MCF 10A (cell line): ENCODE measurements at regions not wholly inside any gene's neighbourhood (a gene's known extent, or its start where the extent isn't known, plus 50 kb on each side); places are given as distances from the start of the nearest gene placed in this dataset.
A peak's percentile ranks its signal among the peaks of the same experiment; 100 is the strongest.

Experiments used
- BruUV-seq: library from RNA; stranded (reverse); fragments of 400-500 nt; replicated peaks from 2 replicates; lab custom pipeline; 2021; lab: Mats Ljungman, UMichigan
- CTCF ChIA-PET: fragments of 300-600 bp; sonication (Branson Sonifier 250); formaldehyde crosslinking; extraction: SDS; loops from one replicate; lab custom pipeline; 2021; ENCODE audit warnings: antibody characterized with exemption, inconsistent platforms; lab: Yijun Ruan, JAX
- POLR2A ChIA-PET: fragments of 300-600, 350-650 bp; sonication (Branson Sonifier 250); formaldehyde crosslinking; extraction: SDS; loops from one replicate; lab custom pipeline; 2020; ENCODE audit warnings: antibody characterized with exemption, inconsistent platforms; lab: Yijun Ruan, JAX
- DNase-seq: peaks from one replicate; pipeline ENCODE4 v3.0.0-alpha.2; 2018; ENCODE audit not compliant: unreplicated experiment
- H3K27ac Mint-ChIP-seq: one replicate; pipeline ENCODE4 v1.8.0; 2022; ENCODE audit warnings: mild to moderate bottlenecking, low read depth, mixed read lengths; ENCODE audit not compliant: unreplicated experiment
- H3K27me3 Mint-ChIP-seq: one replicate; pipeline ENCODE4 v1.8.0; 2022; ENCODE audit warnings: mixed read lengths; ENCODE audit not compliant: insufficient read depth, unreplicated experiment
- H3K36me3 Mint-ChIP-seq: one replicate; pipeline ENCODE4 v1.8.0; 2022; ENCODE audit warnings: mild to moderate bottlenecking, moderate library complexity, mixed read lengths; ENCODE audit not compliant: insufficient read depth, unreplicated experiment
- H3K4me1 Mint-ChIP-seq: one replicate; pipeline ENCODE4 v1.8.0; 2022; ENCODE audit warnings: mixed read lengths; ENCODE audit not compliant: insufficient read depth, unreplicated experiment
- H3K4me3 Mint-ChIP-seq: one replicate; pipeline ENCODE4 v1.8.0; 2022; ENCODE audit warnings: mild to moderate bottlenecking, moderate library complexity, mixed read lengths; ENCODE audit not compliant: unreplicated experiment
- H3K9me3 Mint-ChIP-seq: one replicate; pipeline ENCODE4 v1.8.0; 2022; ENCODE audit warnings: mixed read lengths; ENCODE audit not compliant: unreplicated experiment
- intact Hi-C: fragments of 100-400 bp; cut with micrococcal nuclease; formaldehyde crosslinking; loops from 2 replicates; pipeline ENCODE4 v1.14.1; 2022
- TF ChIP-seq, protein P1 (sequence below): fragments of 200-600 bp; IDR thresholded peaks from one replicate; pipeline ENCODE4 v1.8.0; 2022; ENCODE audit warnings: antibody characterized with exemption, mild to moderate bottlenecking; ENCODE audit not compliant: unreplicated experiment

DNA sequence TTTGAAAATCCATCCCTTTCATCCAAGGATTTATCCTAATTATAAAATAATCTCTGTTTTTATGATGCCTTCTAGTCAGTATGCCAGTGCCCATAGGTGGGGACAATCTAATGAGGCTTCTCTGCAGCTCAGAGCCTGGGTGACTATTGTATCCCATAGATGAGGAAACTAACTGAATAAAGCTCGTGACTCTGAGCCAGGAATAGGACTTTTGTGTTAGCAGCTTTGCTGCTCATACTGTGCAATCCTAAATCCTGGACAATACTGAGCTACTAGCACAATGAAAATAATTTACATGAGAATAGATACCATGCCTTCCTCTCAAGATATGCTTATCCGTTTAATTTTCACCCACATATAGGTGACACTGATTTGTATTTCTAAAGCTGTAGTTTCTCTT lies 443.0 kb downstream of the PLK2 start:
- no TSS peak for BruUV-seq

DNA sequence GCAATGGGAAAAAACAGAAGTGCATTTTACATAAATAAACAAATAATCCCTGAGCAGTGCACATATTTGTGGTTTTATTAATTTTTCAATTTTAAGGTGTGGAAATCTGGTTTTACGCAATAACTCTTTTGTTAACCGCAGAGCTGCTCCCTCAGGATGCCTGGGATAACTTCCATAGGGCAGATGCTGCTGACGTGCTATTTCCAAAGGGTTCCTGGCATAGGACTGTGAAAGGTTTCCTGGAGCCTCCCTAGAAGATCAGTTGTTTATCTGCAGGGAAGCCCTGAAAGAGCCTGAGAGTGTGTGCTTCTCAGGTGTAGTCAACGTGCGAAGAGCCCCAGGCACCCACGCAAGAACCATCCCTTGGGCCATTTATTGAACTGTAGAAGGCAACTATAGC lies 443.5 kb downstream of the PLK2 start:
- Mint-ChIP-seq H3K4me1 (peaks cover 24% of the 10 kb centered on the region), H3K27me3 (no peaks in the 10 kb centered on the region), H3K36me3 (no peaks in the 10 kb centered on the region), H3K27ac (peak overlapping the region; percentile 96), H3K4me3 (peak overlapping the region; percentile 55), H3K9me3 (peaks cover 6% of the 10 kb centered on the region)
- TF ChIP-seq, protein P1, sequence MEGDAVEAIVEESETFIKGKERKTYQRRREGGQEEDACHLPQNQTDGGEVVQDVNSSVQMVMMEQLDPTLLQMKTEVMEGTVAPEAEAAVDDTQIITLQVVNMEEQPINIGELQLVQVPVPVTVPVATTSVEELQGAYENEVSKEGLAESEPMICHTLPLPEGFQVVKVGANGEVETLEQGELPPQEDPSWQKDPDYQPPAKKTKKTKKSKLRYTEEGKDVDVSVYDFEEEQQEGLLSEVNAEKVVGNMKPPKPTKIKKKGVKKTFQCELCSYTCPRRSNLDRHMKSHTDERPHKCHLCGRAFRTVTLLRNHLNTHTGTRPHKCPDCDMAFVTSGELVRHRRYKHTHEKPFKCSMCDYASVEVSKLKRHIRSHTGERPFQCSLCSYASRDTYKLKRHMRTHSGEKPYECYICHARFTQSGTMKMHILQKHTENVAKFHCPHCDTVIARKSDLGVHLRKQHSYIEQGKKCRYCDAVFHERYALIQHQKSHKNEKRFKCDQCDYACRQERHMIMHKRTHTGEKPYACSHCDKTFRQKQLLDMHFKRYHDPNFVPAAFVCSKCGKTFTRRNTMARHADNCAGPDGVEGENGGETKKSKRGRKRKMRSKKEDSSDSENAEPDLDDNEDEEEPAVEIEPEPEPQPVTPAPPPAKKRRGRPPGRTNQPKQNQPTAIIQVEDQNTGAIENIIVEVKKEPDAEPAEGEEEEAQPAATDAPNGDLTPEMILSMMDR = no peak
- CTCF ChIA-PET = interaction anchor here (0.5 to 2.1 kb wide), 5 partner anchors 13 to 444 kb away, joined by 3 to 12 read pairs (median 4); partner anchors contain the start of gene PLK2
- intact Hi-C loops = loop anchor here (10.0 kb wide), 1 partner anchor 132 kb away; no protein-coding TSS in a partner anchor
- POLR2A ChIA-PET = interaction anchor here (0.6 to 4.9 kb wide), 12 partner anchors 11 to 443 kb away, joined by 3 to 34 read pairs (median 4); partner anchors contain the start of gene PLK2
- no TSS peak for BruUV-seq
- peak; percentile 96 for DNase-seq

More for the DNA sequence above, 443.0 kb downstream of the PLK2 start:
- intact Hi-C loops = loop anchor here (10.0 kb wide), 1 partner anchor 132 kb away; no protein-coding TSS in a partner anchor
- Mint-ChIP-seq H3K36me3 (no peaks in the 10 kb centered on the region), H3K27me3 (no peaks in the 10 kb centered on the region), H3K27ac (peak overlapping the region; percentile 96), H3K4me3 (peak overlapping the region; percentile 55), H3K4me1 (peaks cover 24% of the 10 kb centered on the region), H3K9me3 (peaks cover 6% of the 10 kb centered on the region)
- POLR2A ChIA-PET = interaction anchor here (0.8 to 4.9 kb wide), 13 partner anchors 9 to 443 kb away, joined by 3 to 34 read pairs (median 4); partner anchors contain the start of gene PLK2
- CTCF ChIA-PET = interaction anchor here (0.8 to 2.1 kb wide), 3 partner anchors 21 to 443 kb away, joined by 3 to 12 read pairs (median 3); partner anchors contain the start of gene PLK2
- DNase-seq = peak; percentile 23
- TF ChIP-seq, protein P1 = no peak

DNA sequence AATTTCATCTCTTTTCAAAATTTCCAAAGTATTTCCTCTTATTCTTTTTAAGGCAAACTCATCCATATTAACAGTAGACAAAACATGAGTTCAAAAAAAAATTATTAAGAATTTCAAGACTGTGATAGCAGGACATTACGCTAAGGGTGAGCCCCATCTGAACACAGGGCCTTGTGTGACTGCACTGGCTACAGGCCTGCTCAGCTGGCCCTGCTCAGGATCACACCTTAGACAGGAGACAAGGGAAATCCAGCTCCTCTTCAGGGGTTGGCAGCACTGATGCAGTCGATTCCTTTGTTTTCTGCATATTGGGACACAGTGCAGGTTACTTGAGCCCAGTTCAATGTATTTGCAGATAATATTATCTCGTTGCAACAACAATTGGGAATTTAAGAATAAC lies 444.7 kb downstream of the PLK2 start:
- H3K9me3 Mint-ChIP-seq = peaks cover 6% of the 10 kb centered on the region
- CTCF ChIA-PET = interaction anchor here (0.6 to 1.4 kb wide), 3 partner anchors 19 to 446 kb away, joined by 3 to 5 read pairs (median 5); no protein-coding TSS in a partner anchor
- no peaks in the 10 kb centered on the region for H3K36me3 Mint-ChIP-seq
- H3K4me3 Mint-ChIP-seq = no peak overlapping the region
- BruUV-seq = no TSS peak
- intact Hi-C loops = loop anchor here (10.0 kb wide), 1 partner anchor 130 kb away; no protein-coding TSS in a partner anchor
- POLR2A ChIA-PET = interaction anchor here (0.8 to 4.9 kb wide), 9 partner anchors 9 to 445 kb away, joined by 3 to 34 read pairs (median 4); partner anchors contain the start of gene PLK2
- no peak for DNase-seq
- H3K4me1 Mint-ChIP-seq = peaks cover 24% of the 10 kb centered on the region
- peak overlapping the region; percentile 23 for H3K27ac Mint-ChIP-seq
- TF ChIP-seq, protein P1 = no peak
- H3K27me3 Mint-ChIP-seq = no peaks in the 10 kb centered on the region

DNA sequence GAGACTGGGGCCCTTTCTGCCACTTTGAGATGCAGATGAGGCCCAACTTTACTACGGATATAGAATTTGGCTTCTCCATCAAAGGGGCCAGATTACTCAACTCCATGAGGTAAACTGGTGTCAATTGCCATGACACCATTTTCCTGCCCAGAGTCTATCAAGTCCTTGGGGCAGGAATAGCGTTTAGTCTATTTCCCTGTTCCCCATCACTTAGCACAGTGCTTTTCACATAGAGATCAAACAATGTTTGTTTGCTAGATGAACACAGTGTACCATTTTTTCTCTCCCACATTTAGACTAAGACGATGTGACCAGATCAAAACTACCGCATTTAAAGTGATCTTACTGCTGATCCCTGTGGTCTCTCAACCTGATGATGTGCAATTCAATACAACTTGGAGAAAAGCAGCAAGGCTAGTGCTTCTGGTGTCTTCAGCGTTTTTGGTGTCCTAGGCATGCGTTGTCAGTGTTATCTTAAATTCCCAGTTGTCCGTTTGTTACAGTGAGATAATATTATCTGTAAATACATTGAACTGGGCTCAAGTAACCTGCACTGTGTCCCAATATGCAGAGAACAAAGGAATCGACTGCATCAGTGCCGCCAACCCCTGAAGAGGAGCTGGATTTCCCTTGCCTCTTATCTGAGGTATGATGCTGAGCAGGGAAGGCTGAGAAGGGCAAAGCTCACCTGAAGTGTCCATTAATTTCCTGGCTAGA lies 446.2 kb downstream of the PLK2 start:
- H3K4me3 Mint-ChIP-seq = no peak overlapping the region
- TF ChIP-seq, protein P1 = no peak
- no peak for DNase-seq
- CTCF ChIA-PET = interaction anchor here (1.3 kb wide), 1 partner anchor 447 kb away, joined by 5 read pairs; no protein-coding TSS in a partner anchor
- H3K9me3 Mint-ChIP-seq = peaks cover 6% of the 10 kb centered on the region
- POLR2A ChIA-PET = no interaction called here
- H3K36me3 Mint-ChIP-seq = no peaks in the 10 kb centered on the region
- no TSS peak for BruUV-seq
- intact Hi-C loops = loop anchor here (10.0 kb wide), 1 partner anchor 129 kb away; no protein-coding TSS in a partner anchor
- H3K4me1 Mint-ChIP-seq = peaks cover 24% of the 10 kb centered on the region
- no peak overlapping the region for H3K27ac Mint-ChIP-seq
- no peaks in the 10 kb centered on the region for H3K27me3 Mint-ChIP-seq
